ENCODE measurements at regions not wholly inside any gene's neighbourhood (a gene's known extent, or its start where the extent isn't known, plus 50 kb on each side); places are given as distances from the start of the nearest gene placed in this dataset.
A peak's percentile ranks its signal among the peaks of the same experiment; 100 is the strongest.

DNA sequence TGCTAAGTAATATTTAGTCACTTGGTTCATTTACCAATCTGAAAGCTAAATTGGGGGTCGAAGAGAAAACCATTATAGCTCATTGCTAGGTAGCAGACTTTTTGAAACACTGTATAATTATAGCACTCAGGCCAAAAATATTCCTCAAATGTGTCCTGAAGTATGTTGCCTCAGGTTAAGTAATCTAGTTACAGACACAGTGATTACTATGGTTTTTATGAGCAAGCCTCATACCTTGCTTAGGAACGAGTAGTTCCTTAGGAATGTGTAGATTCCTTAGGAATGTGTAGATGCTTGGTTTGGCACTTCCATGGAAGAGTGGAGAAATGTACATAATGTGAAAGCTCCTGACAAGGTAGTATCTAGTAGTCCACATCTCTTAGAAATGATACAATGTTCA, 387.5 kb downstream of the LMO7 start:
- Histone ChIP-seq H3K27me3 (ENCODE audit: low read depth, low read length) (no peaks in the 10 kb centered on the region), H3K9me3 (ENCODE audit: control insufficient read depth in 1 of 2, low read length in 2 of 2) (peaks cover 0 to 2% of the 10 kb centered on the region in 2 donors), H3K27ac (ENCODE audit: low read length) (no peak overlapping the region), H3K4me1 (ENCODE audit: control insufficient read depth in 1 of 2, insufficient read depth in 2 of 2, low read length in 2 of 2) (no peaks in the 10 kb centered on the region), H3K4me3 (ENCODE audit: low read depth in 1 of 2, low read length in 2 of 2) (no peak overlapping the region), H3K36me3 (ENCODE audit: control insufficient read depth in 1 of 2, insufficient read depth in 2 of 2, low read length in 2 of 2) (no peaks in the 10 kb centered on the region)

DNA sequence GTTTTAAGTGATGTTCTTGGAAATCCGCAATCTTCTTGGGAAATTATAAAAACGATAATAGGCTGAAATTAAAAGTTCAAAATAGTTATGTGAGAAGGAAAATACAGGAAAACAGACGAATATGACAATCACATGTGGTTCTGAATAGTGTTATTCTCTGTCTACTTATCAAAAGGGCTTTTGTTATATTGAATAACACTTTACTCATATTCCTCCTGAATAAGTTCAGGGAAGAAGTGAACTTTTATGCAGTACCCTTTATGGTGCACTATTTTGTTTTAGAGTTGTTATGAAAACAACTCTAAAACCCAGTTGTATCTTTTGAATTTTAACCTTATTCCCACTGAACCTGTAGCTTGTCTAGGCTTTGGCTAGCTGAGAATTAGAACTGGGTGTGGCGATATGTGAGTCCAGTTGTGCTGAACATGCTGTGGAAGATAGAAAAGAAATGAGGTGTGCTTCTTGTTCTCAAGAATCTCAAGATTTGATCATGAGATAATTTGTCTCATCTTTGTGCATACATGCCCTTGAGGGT, 384.4 kb downstream of the LMO7 start:
- Histone ChIP-seq H3K36me3 (ENCODE audit: control insufficient read depth in 1 of 2, insufficient read depth in 2 of 2, low read length in 2 of 2) (no peaks in the 10 kb centered on the region), H3K4me1 (ENCODE audit: control insufficient read depth in 1 of 2, insufficient read depth in 2 of 2, low read length in 2 of 2) (no peaks in the 10 kb centered on the region), H3K9me3 (ENCODE audit: control insufficient read depth in 1 of 2, low read length in 2 of 2) (peaks cover 0 to 2% of the 10 kb centered on the region in 2 donors), H3K27me3 (ENCODE audit: low read depth, low read length) (no peaks in the 10 kb centered on the region), H3K27ac (ENCODE audit: low read length) (no peak overlapping the region), H3K4me3 (ENCODE audit: low read depth in 1 of 2, low read length in 2 of 2) (no peak overlapping the region)

DNA sequence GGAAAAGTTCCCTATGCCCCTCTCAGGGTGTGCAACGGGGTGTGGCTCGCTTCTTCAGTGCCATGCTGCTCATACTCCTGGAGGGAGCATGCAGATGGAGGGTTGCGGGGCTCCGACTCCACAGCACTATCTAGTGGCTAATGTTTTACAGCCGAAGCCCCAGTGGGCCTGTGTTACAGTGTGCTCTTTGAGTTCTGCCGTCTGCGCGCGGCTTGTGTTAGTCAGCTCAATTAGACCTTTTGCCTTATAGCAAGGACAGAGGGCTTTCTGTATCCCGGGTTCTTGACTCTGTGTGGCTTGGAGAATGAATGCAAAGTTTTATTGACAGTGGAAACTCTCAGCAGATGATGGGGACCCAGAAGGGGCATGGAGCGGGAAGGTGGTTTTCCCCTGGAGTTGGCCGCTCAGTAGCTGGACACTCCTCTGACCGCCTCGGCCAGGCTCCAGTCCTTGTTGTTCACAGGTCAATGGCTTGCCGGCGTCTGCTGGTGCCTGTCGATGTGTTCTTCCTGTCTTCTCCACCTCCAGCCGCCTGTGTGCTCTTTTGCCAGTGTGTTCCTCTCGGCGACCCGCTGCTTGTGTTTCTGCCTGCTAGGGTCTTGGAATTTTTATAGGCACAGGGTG, 383.4 kb downstream of the LMO7 start:
- H3K36me3 ChIP-seq (ENCODE audit: control insufficient read depth in 1 of 2, insufficient read depth in 2 of 2, low read length in 2 of 2) = no peaks in the 10 kb centered on the region
- no peaks in the 10 kb centered on the region for H3K27me3 ChIP-seq (ENCODE audit: low read depth, low read length)
- H3K4me3 ChIP-seq (ENCODE audit: low read depth in 1 of 2, low read length in 2 of 2) = no peak overlapping the region
- no peak overlapping the region for H3K27ac ChIP-seq (ENCODE audit: low read length)
- H3K9me3 ChIP-seq (ENCODE audit: control insufficient read depth in 1 of 2, low read length in 2 of 2) = peaks cover 0 to 2% of the 10 kb centered on the region in 2 donors
- peaks cover 4 to 6% of the 10 kb centered on the region in 2 donors for H3K4me1 ChIP-seq (ENCODE audit: control insufficient read depth in 1 of 2, insufficient read depth in 2 of 2, low read length in 2 of 2)

DNA sequence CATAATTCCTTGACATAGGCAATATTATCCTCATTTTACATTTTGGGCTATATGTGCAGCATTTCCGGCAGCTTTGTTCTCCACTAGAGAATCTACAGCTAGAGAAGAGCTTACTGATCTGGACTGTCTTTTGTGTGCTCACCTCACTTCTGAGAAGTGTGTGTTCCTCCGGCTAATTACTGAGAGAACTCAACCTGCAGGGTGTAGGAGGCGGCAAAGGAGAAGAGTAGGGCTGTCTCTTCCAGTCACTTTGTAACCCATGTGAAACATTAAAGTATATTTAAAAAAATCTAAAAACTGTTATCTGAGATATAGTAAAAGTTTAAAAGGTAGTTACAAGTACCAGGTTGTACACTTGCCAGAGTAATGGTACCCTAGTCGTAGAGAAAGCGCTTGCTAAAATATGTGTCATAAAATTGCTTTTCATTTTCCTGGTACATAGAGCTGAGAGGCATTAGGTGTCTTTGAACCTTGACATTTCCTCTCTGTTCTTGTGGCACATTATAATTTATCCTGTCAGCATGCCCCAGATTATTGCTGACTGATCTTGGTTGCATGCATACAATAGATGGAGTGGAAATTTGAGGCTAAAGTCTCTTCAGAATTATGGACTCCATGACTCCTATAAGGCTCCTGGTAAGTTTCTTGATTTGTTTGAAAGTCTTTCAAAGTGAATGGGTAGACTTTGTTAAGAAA, 381.9 kb downstream of the LMO7 start:
- Histone ChIP-seq H3K4me1 (ENCODE audit: control insufficient read depth in 1 of 2, insufficient read depth in 2 of 2, low read length in 2 of 2) (peaks cover 7 to 10% of the 10 kb centered on the region in 2 donors), H3K4me3 (ENCODE audit: low read depth in 1 of 2, low read length in 2 of 2) (no peak overlapping the region), H3K27ac (ENCODE audit: low read length) (no peak overlapping the region), H3K36me3 (ENCODE audit: control insufficient read depth in 1 of 2, insufficient read depth in 2 of 2, low read length in 2 of 2) (no peaks in the 10 kb centered on the region), H3K27me3 (ENCODE audit: low read depth, low read length) (no peaks in the 10 kb centered on the region), H3K9me3 (ENCODE audit: control insufficient read depth in 1 of 2, low read length in 2 of 2) (no peaks in the 10 kb centered on the region)

DNA sequence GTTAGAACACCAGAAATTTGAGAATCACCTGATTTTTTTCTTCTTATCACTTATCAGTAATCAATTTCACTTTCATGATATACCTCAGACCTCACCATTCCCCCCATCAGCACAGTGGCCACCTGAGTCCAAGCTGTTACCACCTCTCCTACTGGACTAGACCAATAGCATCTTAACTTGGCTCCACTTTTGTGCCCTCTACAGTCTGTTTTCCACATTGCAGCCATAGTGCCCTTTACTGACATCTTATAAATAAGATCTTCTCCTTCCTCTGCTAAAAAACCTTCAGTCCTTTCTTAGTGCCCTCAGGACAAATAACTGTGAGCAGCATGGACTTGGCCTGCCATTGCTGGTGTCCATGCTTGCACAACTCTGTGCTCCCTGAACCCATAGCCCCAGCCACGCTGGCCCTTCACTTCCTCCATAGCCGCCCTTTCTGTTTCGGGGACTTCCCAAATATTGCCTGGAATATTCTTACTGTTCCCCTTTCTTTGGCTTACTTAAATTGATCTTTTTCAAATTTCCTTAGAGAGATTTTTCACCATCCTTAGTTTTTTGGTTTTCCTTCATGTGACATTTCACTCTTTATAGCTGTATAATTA, 380.8 kb downstream of the LMO7 start:
- Histone ChIP-seq H3K27me3 (ENCODE audit: low read depth, low read length) (no peaks in the 10 kb centered on the region), H3K9me3 (ENCODE audit: control insufficient read depth in 1 of 2, low read length in 2 of 2) (no peaks in the 10 kb centered on the region), H3K4me3 (ENCODE audit: low read depth in 1 of 2, low read length in 2 of 2) (no peak overlapping the region), H3K4me1 (ENCODE audit: control insufficient read depth in 1 of 2, insufficient read depth in 2 of 2, low read length in 2 of 2) (peaks cover 7 to 10% of the 10 kb centered on the region in 2 donors), H3K36me3 (ENCODE audit: control insufficient read depth in 1 of 2, insufficient read depth in 2 of 2, low read length in 2 of 2) (no peaks in the 10 kb centered on the region), H3K27ac (ENCODE audit: low read length) (no peak overlapping the region)

DNA sequence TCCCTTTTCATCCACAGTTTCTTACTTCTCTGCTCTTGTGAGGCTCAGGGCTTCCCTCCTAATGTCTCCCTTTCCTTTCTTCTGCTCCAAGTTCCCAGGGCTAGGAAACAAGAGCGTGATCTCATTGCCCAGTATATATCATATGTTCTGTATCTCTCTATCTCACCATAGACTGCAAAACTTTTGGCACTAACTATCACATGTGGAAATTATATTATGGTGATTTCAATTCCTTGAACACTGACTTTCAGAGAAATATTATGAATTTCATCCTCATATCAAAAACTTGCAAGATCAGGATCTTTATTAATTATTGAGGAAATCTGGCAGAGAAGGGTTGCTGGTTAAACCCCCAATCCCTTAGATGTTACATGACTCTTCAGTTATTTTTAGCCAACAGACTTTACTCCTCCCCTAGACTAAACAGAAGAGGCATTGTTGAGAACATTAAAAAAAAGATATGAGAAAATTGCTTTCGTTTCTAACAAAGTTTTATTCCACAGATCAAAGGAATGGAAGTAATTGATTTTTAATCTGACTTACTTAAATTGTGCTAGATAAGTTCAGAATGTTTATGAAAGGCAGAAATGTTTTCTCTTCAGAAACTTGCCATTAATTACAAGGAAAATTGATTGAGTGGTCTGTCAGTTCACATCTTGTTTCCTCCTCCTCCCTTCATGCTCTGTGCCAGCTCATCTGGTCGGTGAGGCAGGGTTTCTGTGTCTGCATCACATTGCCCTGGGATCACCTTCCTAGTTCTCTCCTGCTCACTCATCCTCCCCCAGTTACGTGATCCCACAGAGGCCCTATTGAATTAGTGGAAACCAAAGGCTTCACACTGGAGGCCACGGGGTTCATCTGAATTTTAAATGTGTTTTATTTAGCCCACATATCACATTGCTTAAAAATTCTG, 378.5 kb downstream of the LMO7 start:
- no peak overlapping the region for H3K4me3 ChIP-seq (ENCODE audit: low read depth in 1 of 2, low read length in 2 of 2)
- no peaks in the 10 kb centered on the region for H3K27me3 ChIP-seq (ENCODE audit: low read depth, low read length)
- no peaks in the 10 kb centered on the region for H3K9me3 ChIP-seq (ENCODE audit: control insufficient read depth in 1 of 2, low read length in 2 of 2)
- H3K4me1 ChIP-seq (ENCODE audit: control insufficient read depth in 1 of 2, insufficient read depth in 2 of 2, low read length in 2 of 2) = peaks cover 7 to 10% of the 10 kb centered on the region in 2 donors
- peak overlapping the region; percentile 29 for H3K27ac ChIP-seq (ENCODE audit: low read length)
- H3K36me3 ChIP-seq (ENCODE audit: control insufficient read depth in 1 of 2, insufficient read depth in 2 of 2, low read length in 2 of 2) = no peaks in the 10 kb centered on the region

DNA sequence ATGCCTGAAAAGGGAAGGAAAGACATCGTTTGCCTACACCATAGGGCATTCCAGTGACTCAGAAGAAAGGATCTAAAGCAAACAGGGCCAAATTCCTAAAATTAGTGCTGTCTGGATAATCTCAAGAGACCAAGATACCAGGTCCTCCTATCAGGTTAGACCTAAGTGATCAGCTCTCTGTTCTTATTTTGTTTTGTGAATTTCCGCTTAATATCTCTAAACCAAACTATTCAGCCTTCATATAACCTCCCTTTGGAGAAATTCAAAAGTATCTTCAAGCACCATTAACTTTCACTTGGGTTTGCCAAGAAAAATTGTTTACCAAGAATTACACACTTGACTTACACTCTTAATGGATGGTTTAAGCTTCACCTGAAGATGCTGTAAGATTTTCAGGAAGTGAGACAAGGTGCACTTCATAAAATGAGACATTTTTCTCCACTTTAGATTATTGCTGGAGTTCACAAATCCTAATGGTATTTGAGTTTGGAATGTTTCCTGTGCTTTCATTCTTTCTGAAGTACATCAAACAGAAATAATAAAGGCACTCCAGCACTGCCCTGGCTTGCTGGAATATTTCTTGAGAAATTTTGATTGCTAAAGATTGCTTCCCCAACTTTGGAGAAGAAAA, 376.1 kb downstream of the LMO7 start:
- Histone ChIP-seq H3K36me3 (ENCODE audit: control insufficient read depth in 1 of 2, insufficient read depth in 2 of 2, low read length in 2 of 2) (no peaks in the 10 kb centered on the region), H3K4me3 (ENCODE audit: low read depth in 1 of 2, low read length in 2 of 2) (no peak overlapping the region), H3K27me3 (ENCODE audit: low read depth, low read length) (no peaks in the 10 kb centered on the region), H3K9me3 (ENCODE audit: control insufficient read depth in 1 of 2, low read length in 2 of 2) (no peaks in the 10 kb centered on the region), H3K4me1 (ENCODE audit: control insufficient read depth in 1 of 2, insufficient read depth in 2 of 2, low read length in 2 of 2) (peaks cover 7 to 10% of the 10 kb centered on the region in 2 donors), H3K27ac (ENCODE audit: low read length) (no peak overlapping the region)

DNA sequence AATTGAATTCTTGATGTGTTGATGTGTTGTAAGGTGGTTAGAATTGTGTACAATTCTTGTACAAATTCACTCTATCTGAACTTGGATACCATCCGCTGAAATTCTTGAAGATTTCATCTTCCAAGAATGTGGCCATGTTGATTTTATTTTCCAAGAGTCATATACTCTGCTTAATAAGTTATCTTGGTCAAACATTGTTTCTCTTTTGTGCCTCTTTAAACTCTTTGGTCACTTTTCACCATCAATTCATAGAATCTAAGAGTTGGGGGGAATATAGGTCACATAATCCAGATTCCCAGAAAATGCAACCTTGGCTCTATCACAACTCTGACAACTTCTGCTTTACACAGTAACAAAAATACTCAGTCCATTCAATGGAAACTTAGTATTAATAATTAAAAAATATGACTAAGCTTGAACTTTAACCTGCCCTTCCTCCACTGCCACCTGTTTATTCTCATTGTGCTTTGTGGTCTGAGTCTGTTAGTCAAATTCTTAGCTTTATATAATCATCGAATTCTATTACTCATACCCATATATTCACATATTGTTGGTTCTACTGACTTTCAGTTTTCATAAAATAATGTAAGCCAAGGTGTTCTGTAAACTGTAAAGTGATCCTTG, 373.2 kb downstream of the LMO7 start:
- Histone ChIP-seq H3K27me3 (ENCODE audit: low read depth, low read length) (no peaks in the 10 kb centered on the region), H3K4me3 (ENCODE audit: low read depth in 1 of 2, low read length in 2 of 2) (no peak overlapping the region), H3K36me3 (ENCODE audit: control insufficient read depth in 1 of 2, insufficient read depth in 2 of 2, low read length in 2 of 2) (no peaks in the 10 kb centered on the region), H3K27ac (ENCODE audit: low read length) (no peak overlapping the region), H3K4me1 (ENCODE audit: control insufficient read depth in 1 of 2, insufficient read depth in 2 of 2, low read length in 2 of 2) (peaks cover 1 to 3% of the 10 kb centered on the region in 2 donors), H3K9me3 (ENCODE audit: control insufficient read depth in 1 of 2, low read length in 2 of 2) (no peaks in the 10 kb centered on the region)

DNA sequence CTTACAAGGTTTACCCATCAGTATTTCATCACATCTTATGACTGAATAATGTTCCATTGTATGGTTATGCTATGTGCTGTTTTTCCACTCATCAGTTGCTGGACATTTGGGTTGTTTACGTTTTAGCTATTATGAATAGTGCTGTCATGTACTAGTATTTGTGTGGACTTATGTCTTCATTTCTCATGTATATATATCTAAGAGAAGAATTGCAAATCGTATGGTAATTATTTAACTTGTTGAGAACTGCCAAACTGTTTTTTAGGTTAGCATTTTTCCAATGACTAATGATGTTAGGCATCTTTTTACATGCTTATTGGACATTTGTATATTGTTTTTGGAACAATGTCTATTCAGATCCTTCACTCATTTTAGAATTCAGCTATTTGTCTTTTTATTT, 368.3 kb downstream of the LMO7 start:
- Histone ChIP-seq H3K4me3 (ENCODE audit: low read depth in 1 of 2, low read length in 2 of 2) (no peak overlapping the region), H3K36me3 (ENCODE audit: control insufficient read depth in 1 of 2, insufficient read depth in 2 of 2, low read length in 2 of 2) (no peaks in the 10 kb centered on the region), H3K27me3 (ENCODE audit: low read depth, low read length) (no peaks in the 10 kb centered on the region), H3K4me1 (ENCODE audit: control insufficient read depth in 1 of 2, insufficient read depth in 2 of 2, low read length in 2 of 2) (no peaks in the 10 kb centered on the region), H3K27ac (ENCODE audit: low read length) (no peak overlapping the region), H3K9me3 (ENCODE audit: control insufficient read depth in 1 of 2, low read length in 2 of 2) (no peaks in the 10 kb centered on the region)

DNA sequence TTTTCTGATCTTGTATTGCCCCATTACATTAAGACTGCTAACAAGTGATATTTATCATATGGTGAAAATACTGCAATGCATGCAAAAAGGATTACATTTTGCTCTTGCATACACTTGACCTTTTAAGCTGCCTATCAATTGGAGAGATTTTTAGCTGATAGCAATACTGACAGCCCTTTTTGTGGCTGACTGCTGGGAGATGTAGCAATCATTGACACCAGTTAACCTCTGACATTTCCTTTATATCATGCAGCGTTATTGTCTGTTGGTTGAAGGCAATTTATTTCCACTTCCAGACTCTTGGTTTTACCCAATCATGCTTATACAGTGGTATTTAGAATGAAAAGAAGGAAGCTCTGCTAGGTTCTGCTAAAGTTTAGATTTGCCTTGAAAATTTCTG, 364.0 kb downstream of the LMO7 start:
- no peaks in the 10 kb centered on the region for H3K9me3 ChIP-seq (ENCODE audit: control insufficient read depth in 1 of 2, low read length in 2 of 2)
- H3K36me3 ChIP-seq (ENCODE audit: control insufficient read depth in 1 of 2, insufficient read depth in 2 of 2, low read length in 2 of 2) = no peaks in the 10 kb centered on the region
- no peaks in the 10 kb centered on the region for H3K4me1 ChIP-seq (ENCODE audit: control insufficient read depth in 1 of 2, insufficient read depth in 2 of 2, low read length in 2 of 2)
- H3K27ac ChIP-seq (ENCODE audit: low read length) = no peak overlapping the region
- H3K4me3 ChIP-seq (ENCODE audit: low read depth in 1 of 2, low read length in 2 of 2) = no peak overlapping the region
- H3K27me3 ChIP-seq (ENCODE audit: low read depth, low read length) = no peaks in the 10 kb centered on the region

Data from muscle layer of duodenum (tissue), 2 donors.